GM21423 (cell line): ENCODE measurements at regions not wholly inside any gene's neighbourhood (a gene's known extent, or its start where the extent isn't known, plus 50 kb on each side); places are given as distances from the start of the nearest gene placed in this dataset.
"Not testable (repeated sequence)": the region's sequence is repeated elsewhere in the genome, so short reads cannot be mapped to it uniquely, and the experiment has no call there.

Experiments used
- ATAC-seq: cut with Tn5 transposase; IDR thresholded peaks from one replicate; pipeline ENCODE4 v1.9.1; 2021; ENCODE audit warnings: mild to moderate bottlenecking, moderate library complexity; ENCODE audit not compliant: unreplicated experiment

- no peak for ATAC-seq
Measured at GRCh38 chr13:65623148-65623547, 1607.0 kb downstream of the PCDH9 start.

GRCh38 chr13:65615506-65615905 is 1614.6 kb downstream of the PCDH9 start:
- ATAC-seq: no peak

- ATAC-seq: no peak
Measured at GRCh38 chr13:65613004-65613403, 1617.1 kb downstream of the PCDH9 start.

- no peak for ATAC-seq
Measured at GRCh38 chr13:65609350-65609749, 1620.8 kb downstream of the PCDH9 start.

GRCh38 chr13:65606622-65607021 is 1623.5 kb downstream of the PCDH9 start:
- ATAC-seq: no peak

- no peak for ATAC-seq
Measured at GRCh38 chr13:65605396-65605795, 1624.7 kb downstream of the PCDH9 start.

- ATAC-seq: no peak
Measured at GRCh38 chr13:65603160-65603559, 1627.0 kb downstream of the PCDH9 start.

- no peak for ATAC-seq
Measured at GRCh38 chr13:65601855-65602254, 1628.3 kb downstream of the PCDH9 start.

- no peak for ATAC-seq
Measured at GRCh38 chr13:65600702-65601101, 1629.4 kb downstream of the PCDH9 start.

GRCh38 chr13:65597839-65598818 is 1632.0 kb downstream of the PCDH9 start:
- no peak for ATAC-seq

GRCh38 chr13:65595916-65596315 is 1634.2 kb downstream of the PCDH9 start:
- no peak for ATAC-seq

- no peak for ATAC-seq
Measured at GRCh38 chr13:65594298-65594781, 1635.8 kb downstream of the PCDH9 start.

- ATAC-seq: no peak
Measured at GRCh38 chr13:65593298-65593874, 1636.8 kb downstream of the PCDH9 start.

- no peak for ATAC-seq
Measured at GRCh38 chr13:65592731-65593130, 1637.4 kb downstream of the PCDH9 start.

- no peak for ATAC-seq
Measured at GRCh38 chr13:65585346-65585745, 1644.8 kb downstream of the PCDH9 start.

- no peak for ATAC-seq
Measured at GRCh38 chr13:65584126-65584525, 1646.0 kb downstream of the PCDH9 start.

- no peak for ATAC-seq
Measured at GRCh38 chr13:65582160-65582559, 1648.0 kb downstream of the PCDH9 start.

GRCh38 chr13:65564561-65564960 is 1665.6 kb downstream of the PCDH9 start:
- not testable (repeated sequence) for ATAC-seq

- ATAC-seq: no peak
Measured at GRCh38 chr13:65562305-65562704, 1667.8 kb downstream of the PCDH9 start.

- no peak for ATAC-seq
Measured at GRCh38 chr13:65560936-65561335, 1669.2 kb downstream of the PCDH9 start.

GRCh38 chr13:65555962-65556361 is 1674.2 kb downstream of the PCDH9 start:
- ATAC-seq: no peak

GRCh38 chr13:65553096-65553727 is 1676.9 kb downstream of the PCDH9 start:
- no peak for ATAC-seq
